ENCODE measurements at regions not wholly inside any gene's neighbourhood (a gene's known extent, or its start where the extent isn't known, plus 50 kb on each side); places are given as distances from the start of the nearest gene placed in this dataset.
"Not testable (repeated sequence)": the region's sequence is repeated elsewhere in the genome, so short reads cannot be mapped to it uniquely, and the experiment has no call there.

DNA sequence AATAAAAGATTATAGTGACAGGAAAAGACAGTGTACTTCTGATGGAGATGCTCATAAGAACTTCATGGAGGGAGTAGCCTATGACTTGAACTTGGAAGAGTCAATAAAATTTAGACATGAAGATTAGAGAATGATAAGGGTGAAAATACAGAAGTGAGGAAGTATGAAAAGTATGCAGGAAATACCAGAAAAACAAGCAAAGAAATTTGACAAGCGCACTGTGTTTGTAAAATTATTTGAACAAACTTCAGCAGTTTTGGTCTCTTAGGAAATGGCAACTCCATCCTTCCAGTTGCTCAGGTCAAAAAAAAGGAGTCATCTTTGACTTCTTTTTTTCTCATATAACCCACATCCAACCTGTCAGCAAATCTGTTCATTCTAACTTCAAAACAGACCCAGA is 864.0 kb upstream of the ZEB2 start:
- no peak for TF ChIP-seq CTCF (IDR thresholded peaks at IDR 0.05; ENCODE audit: insufficient read depth, low read depth, low read length)
- no peak for DNase-seq (ENCODE audit: low read depth)
- no peak overlapping the region for H3K4me3 ChIP-seq (ENCODE audit: low read depth, low read length)

DNA sequence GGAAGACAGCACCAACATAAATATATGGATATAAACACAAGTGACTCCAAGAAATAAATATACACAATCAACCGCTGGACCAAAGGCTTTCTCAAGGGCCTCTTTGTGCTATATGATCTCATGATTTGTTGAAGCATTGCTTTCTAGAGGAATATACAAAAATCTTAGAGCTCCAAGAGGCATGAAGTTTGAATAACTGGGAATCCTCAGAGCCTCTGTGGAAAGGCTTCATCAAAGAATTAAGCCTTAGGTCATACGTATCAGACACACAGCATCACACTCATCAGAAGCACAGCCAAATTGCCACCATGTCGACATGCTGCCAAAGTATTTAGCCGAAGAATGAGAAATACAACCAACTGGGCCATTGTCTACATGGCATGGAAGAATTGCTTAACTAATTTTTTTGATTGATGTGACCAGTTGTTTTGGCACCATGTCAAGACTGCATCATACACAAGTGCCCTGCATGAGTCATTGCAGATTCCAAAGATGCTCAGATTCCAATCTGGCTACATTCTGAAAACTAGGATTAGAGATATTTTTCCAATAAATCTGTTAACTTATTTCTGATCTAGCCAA is 860.6 kb upstream of the ZEB2 start:
- DNase-seq (ENCODE audit: low read depth), result peak; percentile 52
- TF ChIP-seq CTCF (IDR thresholded peaks at IDR 0.05; ENCODE audit: insufficient read depth, low read depth, low read length), result no peak
- H3K4me3 ChIP-seq (ENCODE audit: low read depth, low read length), result no peak overlapping the region

- peak; percentile 49 for DNase-seq (ENCODE audit: low read depth)
- no peak for TF ChIP-seq CTCF (IDR thresholded peaks at IDR 0.05; ENCODE audit: insufficient read depth, low read depth, low read length)
- no peak overlapping the region for H3K4me3 ChIP-seq (ENCODE audit: low read depth, low read length)
Measured at GRCh38 chr2:145379934-145380333, 860.0 kb upstream of the ZEB2 start.

DNA sequence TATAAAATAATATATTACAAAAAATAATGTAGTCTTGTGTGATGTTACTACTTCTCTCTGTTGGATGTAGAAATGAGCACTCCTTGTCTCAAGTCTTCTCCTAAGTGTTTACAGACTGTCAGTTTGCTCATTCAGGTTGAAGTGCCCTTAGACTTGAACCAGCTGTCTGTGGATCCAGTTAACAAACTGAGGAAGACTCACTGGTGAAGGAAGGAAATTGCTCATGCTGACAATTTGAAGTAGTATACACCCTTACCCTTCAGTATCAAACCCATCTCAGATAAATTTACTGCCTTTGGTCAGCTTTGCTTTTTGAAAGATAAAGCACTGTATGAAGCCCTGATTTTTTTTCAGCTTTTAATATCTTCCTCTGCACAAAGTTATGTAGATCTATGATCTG is 854.2 kb upstream of the ZEB2 start:
- DNase-seq (ENCODE audit: low read depth), result no peak
- TF ChIP-seq CTCF (IDR thresholded peaks at IDR 0.05; ENCODE audit: insufficient read depth, low read depth, low read length), result no peak
- no peak overlapping the region for H3K4me3 ChIP-seq (ENCODE audit: low read depth, low read length)

DNA sequence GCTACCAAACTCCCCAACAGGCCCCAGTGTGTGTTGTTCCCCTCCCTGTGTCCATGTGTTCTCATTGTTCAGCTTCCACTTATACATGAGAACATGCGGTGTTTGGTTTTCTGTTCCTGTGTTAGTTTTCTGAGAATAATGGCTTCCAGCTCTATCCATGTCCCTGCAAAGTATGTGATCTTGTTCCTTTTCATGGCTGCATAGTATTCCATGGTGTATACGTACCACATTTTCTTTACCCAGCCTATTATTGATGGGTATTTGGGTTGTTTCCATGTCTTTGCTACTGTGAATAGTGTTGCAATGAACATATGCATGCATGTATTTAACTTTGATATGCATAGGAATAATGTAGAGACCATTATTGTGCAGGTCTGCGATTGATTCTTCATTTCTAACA is 847.4 kb upstream of the ZEB2 start:
- not testable (repeated sequence) for DNase-seq (ENCODE audit: low read depth); H3K4me3 ChIP-seq (ENCODE audit: low read depth, low read length)

- DNase-seq (ENCODE audit: low read depth), result no peak
- TF ChIP-seq CTCF (IDR thresholded peaks at IDR 0.05; ENCODE audit: insufficient read depth, low read depth, low read length), result no peak
- H3K4me3 ChIP-seq (ENCODE audit: low read depth, low read length), result no peak overlapping the region
Measured at GRCh38 chr2:145366341-145366740, 846.4 kb upstream of the ZEB2 start.

DNA sequence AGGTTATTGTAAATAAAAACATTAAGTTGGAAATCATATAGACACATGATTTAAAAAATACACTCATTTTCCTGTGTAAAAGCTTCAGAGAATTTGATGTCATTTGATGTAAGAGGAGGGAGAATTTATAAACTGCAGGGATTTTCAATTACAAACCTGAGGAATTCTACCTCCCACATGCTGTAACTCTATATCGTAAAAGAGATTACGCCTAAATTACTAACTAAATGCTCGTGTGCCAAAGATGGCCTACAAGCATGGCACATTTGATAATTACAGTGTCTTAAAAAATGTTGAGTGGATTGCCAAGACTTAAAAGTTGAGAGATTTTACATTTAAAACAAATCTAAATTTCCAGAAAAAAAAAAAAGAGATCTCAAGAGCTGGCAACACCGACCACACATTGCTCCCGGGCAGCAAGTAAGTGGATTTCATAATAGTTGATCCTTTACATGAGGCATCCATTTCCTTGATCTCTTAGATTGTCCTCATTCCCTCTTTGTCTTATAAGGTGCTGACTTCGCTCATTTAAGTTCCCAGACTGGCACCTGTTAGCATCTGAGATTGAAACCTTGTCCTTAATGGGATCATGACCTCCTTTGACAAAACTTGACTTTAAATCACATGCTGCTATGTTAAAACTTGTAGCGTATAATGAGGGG is 840.3 kb upstream of the ZEB2 start:
- H3K4me3 ChIP-seq (ENCODE audit: low read depth, low read length), result no peak overlapping the region
- TF ChIP-seq CTCF (IDR thresholded peaks at IDR 0.05; ENCODE audit: insufficient read depth, low read depth, low read length), result no peak
- DNase-seq (ENCODE audit: low read depth), result no peak
